Stimulated activated CD4-positive, alpha-beta T cell treated with anti-CD3 and anti-CD28 coated beads, Interleukin-2, amount 100 ng/mL, for 4 hours (primary cell): ENCODE measurements at regions not wholly inside any gene's neighbourhood (a gene's known extent, or its start where the extent isn't known, plus 50 kb on each side); places are given as distances from the start of the nearest gene placed in this dataset.

Experiments used
- DNase-seq: peaks from one replicate; pipeline ENCODE4 v3.0.0-alpha.2; 2020; ENCODE audit warnings: low read depth

- no peak for DNase-seq
Measured at GRCh38 chr2:12968399-12968798, 251.7 kb downstream of the TRIB2 start.

GRCh38 chr2:12970861-12971260, 254.1 kb downstream of the TRIB2 start:
- no peak for DNase-seq

GRCh38 chr2:12971581-12972365, 255.0 kb downstream of the TRIB2 start:
- DNase-seq = no peak

- no peak for DNase-seq
Measured at GRCh38 chr2:12978066-12978835, 261.5 kb downstream of the TRIB2 start.

- DNase-seq = no peak
Measured at GRCh38 chr2:12979066-12979465, 262.3 kb downstream of the TRIB2 start.

GRCh38 chr2:12980817-12981216, 264.1 kb downstream of the TRIB2 start:
- no peak for DNase-seq

GRCh38 chr2:12982149-12982584, 265.4 kb downstream of the TRIB2 start:
- DNase-seq = no peak

- no peak for DNase-seq
Measured at GRCh38 chr2:12987246-12987645, 270.5 kb downstream of the TRIB2 start.

- DNase-seq = no peak
Measured at GRCh38 chr2:12988279-12988678, 271.5 kb downstream of the TRIB2 start.

GRCh38 chr2:12990523-12990922, 273.8 kb downstream of the TRIB2 start:
- DNase-seq = no peak

GRCh38 chr2:12998685-12999084, 281.9 kb downstream of the TRIB2 start:
- DNase-seq = no peak

GRCh38 chr2:13000664-13001363, 284.1 kb downstream of the TRIB2 start:
- DNase-seq = no peak

GRCh38 chr2:13001408-13001807, 284.7 kb downstream of the TRIB2 start:
- no peak for DNase-seq

GRCh38 chr2:13002536-13003331, 286.0 kb downstream of the TRIB2 start:
- no peak for DNase-seq

GRCh38 chr2:13003500-13003899, 286.8 kb downstream of the TRIB2 start:
- DNase-seq = no peak

GRCh38 chr2:13005048-13005447, 288.3 kb downstream of the TRIB2 start:
- no peak for DNase-seq

- no peak for DNase-seq
Measured at GRCh38 chr2:13005761-13006335, 289.1 kb downstream of the TRIB2 start.

GRCh38 chr2:13006426-13006825, 289.7 kb downstream of the TRIB2 start:
- DNase-seq = no peak

- DNase-seq = peak; percentile 38
Measured at GRCh38 chr2:13006829-13007717, 290.3 kb downstream of the TRIB2 start.

GRCh38 chr2:13009027-13009642, 292.4 kb downstream of the TRIB2 start:
- no peak for DNase-seq
